ENCODE measurements at regions not wholly inside any gene's neighbourhood (a gene's known extent, or its start where the extent isn't known, plus 50 kb on each side); places are given as distances from the start of the nearest gene placed in this dataset.

DNA sequence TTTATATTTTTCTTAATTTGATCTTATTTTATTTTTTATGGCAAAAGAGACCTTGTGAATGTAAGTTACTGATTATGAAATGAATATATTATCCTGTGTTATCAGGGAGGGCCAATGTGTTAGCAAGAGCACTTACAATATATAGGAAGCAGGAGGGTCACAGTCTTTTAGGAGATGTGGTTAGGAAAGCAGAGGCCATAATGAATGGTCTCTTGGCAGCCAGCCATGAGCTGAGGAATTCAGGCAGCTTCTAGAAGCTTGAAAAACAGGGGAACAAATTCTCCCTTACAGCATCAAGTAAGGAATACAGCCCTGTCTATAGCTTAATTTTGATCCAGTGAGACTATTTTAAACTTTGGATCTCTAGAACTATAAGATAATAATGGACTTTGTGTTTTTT is 2374.6 kb downstream of the PCDH9 start:
- no peak overlapping the region for H3K4me3 Mint-ChIP-seq
- H3K27ac Mint-ChIP-seq = no peak overlapping the region
- no peaks in the 10 kb centered on the region; the same call in 1 of the 2 replicates for H3K9me3 Mint-ChIP-seq
- no peak for TF ChIP-seq CTCF (IDR thresholded peaks at IDR 0.05)
- no peak for DNase-seq
- no peaks in the 10 kb centered on the region for H3K27me3 Mint-ChIP-seq (ENCODE audit: insufficient read depth)
- H3K4me1 Mint-ChIP-seq (ENCODE audit: low read depth) = no peaks in the 10 kb centered on the region
- H3K36me3 Mint-ChIP-seq (ENCODE audit: low read depth) = no peaks in the 10 kb centered on the region; the same call in 1 of the 2 replicates

DNA sequence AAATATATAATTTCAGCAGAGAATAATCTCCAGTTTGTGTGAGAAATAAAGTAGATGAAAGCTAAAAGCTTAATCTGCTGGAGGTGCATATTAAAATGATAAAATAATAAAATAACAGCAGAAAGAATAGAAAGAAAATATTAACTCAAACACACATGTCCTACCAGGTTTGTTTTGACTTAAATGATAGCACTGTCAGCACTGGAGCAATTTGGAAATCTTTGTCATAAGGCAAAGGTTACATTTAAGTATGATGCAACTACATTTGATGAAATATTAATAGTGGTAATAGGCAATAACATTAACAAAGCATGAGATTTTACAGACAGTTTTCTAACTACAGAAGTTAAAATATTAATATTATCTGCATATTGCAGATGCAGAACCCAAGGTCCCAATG is 2380.1 kb downstream of the PCDH9 start:
- Mint-ChIP-seq H3K27me3 (ENCODE audit: insufficient read depth) (no peaks in the 10 kb centered on the region; the same call in 1 of the 2 replicates), H3K4me3 (no peak overlapping the region), H3K4me1 (ENCODE audit: low read depth) (no peaks in the 10 kb centered on the region), H3K36me3 (ENCODE audit: low read depth) (no peaks in the 10 kb centered on the region), H3K27ac (no peak overlapping the region), H3K9me3 (no peaks in the 10 kb centered on the region; the same call in 1 of the 2 replicates)
- TF ChIP-seq CTCF (IDR thresholded peaks at IDR 0.05) = no peak
- DNase-seq = no peak

DNA sequence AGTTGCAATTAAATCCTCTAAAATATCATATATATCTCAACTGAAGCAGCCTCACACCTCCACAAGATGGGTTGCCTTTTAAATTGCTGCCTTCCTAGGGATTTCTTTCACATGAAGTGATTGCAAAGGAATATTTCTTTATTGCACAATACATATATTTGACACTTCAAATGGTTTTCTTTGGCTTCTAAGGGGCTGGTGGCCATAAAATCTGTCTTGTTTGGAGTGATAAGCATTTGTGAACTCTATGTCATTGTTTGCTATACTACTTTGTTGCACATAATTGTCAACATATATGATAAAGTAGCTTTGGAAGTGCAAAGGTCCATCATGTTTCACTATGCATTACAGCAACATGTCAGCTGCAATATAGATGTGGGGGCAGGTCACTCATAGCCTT is 2380.9 kb downstream of the PCDH9 start:
- H3K27ac Mint-ChIP-seq = no peak overlapping the region
- no peak overlapping the region for H3K4me3 Mint-ChIP-seq
- no peaks in the 10 kb centered on the region; the same call in 1 of the 2 replicates for H3K27me3 Mint-ChIP-seq (ENCODE audit: insufficient read depth)
- no peaks in the 10 kb centered on the region for H3K4me1 Mint-ChIP-seq (ENCODE audit: low read depth)
- DNase-seq = no peak
- TF ChIP-seq CTCF (IDR thresholded peaks at IDR 0.05) = no peak
- H3K36me3 Mint-ChIP-seq (ENCODE audit: low read depth) = no peaks in the 10 kb centered on the region
- H3K9me3 Mint-ChIP-seq = no peaks in the 10 kb centered on the region; the same call in 1 of the 2 replicates

GRCh38 chr13:64847767-64848166 is 2382.4 kb downstream of the PCDH9 start:
- Mint-ChIP-seq H3K9me3 (no peaks in the 10 kb centered on the region; the same call in 1 of the 2 replicates), H3K4me1 (ENCODE audit: low read depth) (no peaks in the 10 kb centered on the region), H3K36me3 (ENCODE audit: low read depth) (no peaks in the 10 kb centered on the region), H3K27me3 (ENCODE audit: insufficient read depth) (no peaks in the 10 kb centered on the region; the same call in 1 of the 2 replicates), H3K4me3 (no peak overlapping the region), H3K27ac (no peak overlapping the region)
- no peak for TF ChIP-seq CTCF (IDR thresholded peaks at IDR 0.05)
- no peak for DNase-seq

- DNase-seq = no peak
- H3K4me1 Mint-ChIP-seq (ENCODE audit: low read depth) = no peaks in the 10 kb centered on the region
- H3K27me3 Mint-ChIP-seq (ENCODE audit: insufficient read depth) = no peaks in the 10 kb centered on the region; the same call in 1 of the 2 replicates
- H3K36me3 Mint-ChIP-seq (ENCODE audit: low read depth) = no peaks in the 10 kb centered on the region
- TF ChIP-seq CTCF (IDR thresholded peaks at IDR 0.05) = no peak
- H3K4me3 Mint-ChIP-seq = no peak overlapping the region
- no peak overlapping the region for H3K27ac Mint-ChIP-seq
- no peaks in the 10 kb centered on the region for H3K9me3 Mint-ChIP-seq
Observed at GRCh38 chr13:64845110-64845509, 2385.0 kb downstream of the PCDH9 start.

DNA sequence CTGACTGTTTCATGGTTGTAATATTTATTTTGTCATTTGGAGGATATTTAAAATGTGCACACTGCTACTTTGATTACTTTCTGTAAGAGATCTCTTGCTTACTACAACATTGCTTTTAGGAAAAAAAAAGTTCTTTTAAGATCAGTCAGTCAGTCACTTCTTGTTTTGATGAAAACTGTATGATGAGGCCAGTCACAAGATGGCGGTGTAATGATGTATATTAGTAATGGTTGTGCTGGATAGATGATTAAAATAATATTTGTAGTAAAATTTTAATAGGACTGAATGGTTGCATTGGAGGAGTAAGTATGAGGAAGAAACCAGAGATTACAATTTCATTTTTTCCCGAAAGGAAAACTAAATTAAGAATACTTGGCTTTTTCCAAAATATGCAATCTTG is 2411.1 kb downstream of the PCDH9 start:
- Mint-ChIP-seq H3K27me3 (ENCODE audit: insufficient read depth) (no peaks in the 10 kb centered on the region), H3K36me3 (ENCODE audit: low read depth) (no peaks in the 10 kb centered on the region), H3K9me3 (no peaks in the 10 kb centered on the region), H3K4me1 (ENCODE audit: low read depth) (peaks cover 12% of the 10 kb centered on the region), H3K27ac (no peak overlapping the region), H3K4me3 (no peak overlapping the region)
- TF ChIP-seq CTCF (IDR thresholded peaks at IDR 0.05) = peak; percentile 48; the same call in 1 of the 2 replicates
- no peak for DNase-seq
